HCT116 (cell line): ENCODE measurements at regions not wholly inside any gene's neighbourhood (a gene's known extent, or its start where the extent isn't known, plus 50 kb on each side); places are given as distances from the start of the nearest gene placed in this dataset.

Experiments
- ATAC-seq: fragments of 200-7000 bp; cut with Tn5 transposase; 2 replicates; pipeline ENCODE4 v1.9.1; 2020; ENCODE audit warnings: mild to moderate bottlenecking, moderate library complexity
- BruUV-seq: library from RNA; stranded (reverse); fragments of 400-500 nt; replicated peaks from 2 replicates; lab custom pipeline; 2021; lab: Mats Ljungman, UMichigan
- CTCF ChIA-PET: fragments of 300-600 bp; sonication (Branson Sonifier 250); formaldehyde crosslinking; loops from one replicate; lab custom pipeline; 2021; ENCODE audit warnings: antibody characterized with exemption; lab: Charles Lee
- POLR2A ChIA-PET: fragments of 300-600, 350-600 bp; sonication (Branson Sonifier 250); formaldehyde crosslinking; loops from one replicate; lab custom pipeline; 2021; ENCODE audit warnings: antibody characterized with exemption; lab: Charles Lee
- RAD21 ChIA-PET, 2 experiments: fragments of 300-600 bp; sonication (Branson Sonifier 250); formaldehyde crosslinking; loops; one replicate each; lab custom pipeline; 2023; ENCODE audit warnings: low total read pairs in 2 of 2; ENCODE audit not compliant: uncharacterized antibody in 2 of 2, unreplicated experiment in 2 of 2, low non-redundant PET in 1 of 2; lab: Charles Lee
- DNase-seq: peaks from one replicate; pipeline ENCODE4 v3.0.0-alpha.2; 2010; ENCODE audit warnings: low read depth, low spot score
- H2AFZ ChIP-seq: fragments of 200-600 bp; shearing (Covaris generic), sonication (generic); 2 replicates; pipeline ENCODE4 v1.6.1; 2017; ENCODE audit warnings: low read depth, mixed run types, mixed read lengths, antibody characterized with exemption, low read length; ENCODE audit not compliant: poor library complexity, severe bottlenecking
- H3K27ac ChIP-seq: 2 replicates; pipeline ENCODE4 v1.5.1; 2012; ENCODE audit warnings: low read depth, low read length
- H3K27me3 ChIP-seq: fragments of 200-600 bp; sonication (generic); 2 replicates; pipeline ENCODE4 v1.6.1; 2016; ENCODE audit warnings: mixed run types, low read length, mixed read lengths; ENCODE audit not compliant: insufficient read depth
- H3K36me3 ChIP-seq, 2 experiments: fragments of 200-500 bp in 1 of 2; fragments of 200-600 bp in 1 of 2; sonication (Bioruptor generic) in 1 of 2; sonication (generic) in 1 of 2; 2 replicates each; pipeline versions ENCODE4 v1.5.1 to v1.6.1; 2014 to 2016; ENCODE audit warnings: low read length in 2 of 2, inconsistent platforms in 1 of 2, mixed read lengths in 1 of 2, mixed run types in 1 of 2; ENCODE audit not compliant: insufficient read depth in 2 of 2, control insufficient read depth in 1 of 2
- H3K4me1 ChIP-seq, 2 experiments: fragments of 200-600 bp in 1 of 2; sonication (generic) in 1 of 2; 2 replicates each; pipeline versions ENCODE4 v1.5.1 to v1.6.1; 2012 to 2017; ENCODE audit warnings: low read length in 2 of 2, inconsistent platforms in 1 of 2, mild to moderate bottlenecking in 1 of 2, mixed read lengths in 1 of 2, mixed run types in 1 of 2, moderate library complexity in 1 of 2; ENCODE audit not compliant: insufficient read depth in 2 of 2, control insufficient read depth in 1 of 2
- H3K4me2 ChIP-seq: fragments of 200-600 bp; sonication (generic); 2 replicates; pipeline ENCODE4 v1.6.1; 2017; ENCODE audit warnings: mixed run types, low read length, mixed read lengths
- H3K4me3 ChIP-seq, 2 experiments: fragments of 200-600 bp in 1 of 2; sonication (generic) in 1 of 2; replicated peaks in 1 of 2; 2 replicates each; pipeline ENCODE4 v1.5.1; 2011 to 2016; ENCODE audit warnings: low read length in 2 of 2, control low read depth in 1 of 2, low read depth in 1 of 2, mild to moderate bottlenecking in 1 of 2, mixed read lengths in 1 of 2, mixed run types in 1 of 2
- H3K79me2 ChIP-seq: fragments of 200-600 bp; sonication (generic); 2 replicates; pipeline ENCODE4 v1.6.1; 2017; ENCODE audit warnings: mild to moderate bottlenecking, mixed run types, low read length, moderate library complexity, mixed read lengths; ENCODE audit not compliant: insufficient read depth
- H3K9ac ChIP-seq: fragments of 200-600 bp; sonication (generic); 2 replicates; pipeline ENCODE4 v1.6.1; 2016; ENCODE audit warnings: low read length, mixed read lengths
- H3K9me2 ChIP-seq: fragments of 200-600 bp; sonication (generic), shearing (Covaris generic); 2 replicates; pipeline ENCODE4 v1.6.1; 2017; ENCODE audit warnings: mixed run types, mild to moderate bottlenecking, moderate library complexity; ENCODE audit not compliant: insufficient read depth
- H3K9me3 ChIP-seq, 2 experiments: fragments of 200-500 bp in 1 of 2; fragments of 200-600 bp in 1 of 2; sonication (Bioruptor generic) in 1 of 2; sonication (generic) in 1 of 2; 2 replicates each; pipeline ENCODE4 v1.6.1; 2014 to 2017; ENCODE audit warnings: low read length in 2 of 2, mixed read lengths in 2 of 2, inconsistent platforms in 1 of 2, low read depth in 1 of 2, mild to moderate bottlenecking in 1 of 2, mixed run types in 1 of 2, moderate library complexity in 1 of 2; ENCODE audit not compliant: control insufficient read depth in 1 of 2, insufficient read depth in 1 of 2
- H4K20me1 ChIP-seq: fragments of 200-600 bp; sonication (generic), shearing (Covaris generic); 2 replicates; pipeline ENCODE4 v1.6.1; 2017; ENCODE audit warnings: mixed run types, mild to moderate bottlenecking, moderate library complexity; ENCODE audit not compliant: insufficient read depth
- CTCF ChIP-seq, 3 experiments: fragments of 200-600 bp in 1 of 3; sonication (generic) in 1 of 3; IDR thresholded peaks in 2 of 3; conservative IDR thresholded peaks in 1 of 3; 2 replicates each; pipeline ENCODE4 v1.5.1; 2012 to 2017; ENCODE audit warnings: low read depth in 2 of 3, low read length in 2 of 3, antibody characterized with exemption in 1 of 3, borderline replicate concordance in 1 of 3, control low read depth in 1 of 3, mild to moderate bottlenecking in 1 of 3, mixed read lengths in 1 of 3, mixed run types in 1 of 3, moderate library complexity in 1 of 3; ENCODE audit not compliant: insufficient read depth in 1 of 3
- MAX ChIP-seq: IDR thresholded peaks from 2 replicates; pipeline ENCODE4 v1.6.1; 2012
- POLR2AphosphoS5 ChIP-seq: IDR thresholded peaks from 2 replicates; pipeline ENCODE4 v1.6.1; 2011; ENCODE audit warnings: mild to moderate bottlenecking, low read depth, low read length, moderate library complexity
- SIN3A ChIP-seq: IDR thresholded peaks from 2 replicates; pipeline ENCODE4 v1.6.1; 2012; ENCODE audit warnings: low read depth
- SRF ChIP-seq: IDR thresholded peaks from 2 replicates; pipeline ENCODE4 v1.6.1; 2012; ENCODE audit warnings: low read depth
- YY1 ChIP-seq: IDR thresholded peaks from 2 replicates; pipeline ENCODE4 v1.6.1; 2011; ENCODE audit warnings: low read length, low read depth, moderate library complexity, mild to moderate bottlenecking; ENCODE audit not compliant: insufficient replicate concordance; ENCODE audit errors: extremely low read depth
- intact Hi-C: fragments of 100-400 bp; cut with micrococcal nuclease; formaldehyde crosslinking; loops from 2 replicates; pipeline ENCODE4 v1.10.0; 2022

GRCh38 chr10:131485732-131486131 lies 174.2 kb upstream of the TCERG1L start:
- CTCF ChIA-PET, result no interaction called here
- intact Hi-C loops, result no loop called here

GRCh38 chr10:131487822-131488221 lies 176.3 kb upstream of the TCERG1L start:
- CTCF ChIA-PET, result no interaction called here
- H3K36me3 ChIP-seq, result no peaks in the 10 kb centered on the region
- intact Hi-C loops, result no loop called here
- no peak for ATAC-seq
- no peaks in the 10 kb centered on the region for H3K9me2 ChIP-seq
- TF ChIP-seq CTCF (IDR thresholded peaks at IDR 0.05 in 2 of 3, conservative IDR thresholded peaks at IDR 0.05 in 1 of 3; ENCODE audit: borderline replicate concordance in 1 of 3, insufficient read depth in 1 of 3, low read depth in 2 of 3, low read length in 2 of 3), result peak in 1 of 3 experiments; percentile 8; a peak in 1 of 6 replicates
- TF ChIP-seq YY1, result no peak
- no peak for TF ChIP-seq POLR2AphosphoS5
- POLR2A ChIA-PET, result no interaction called here
- no peak overlapping the region for H3K9ac ChIP-seq
- RAD21 ChIA-PET, result no interaction called here
- DNase-seq, result no peak
- H3K27me3 ChIP-seq, result no peaks in the 10 kb centered on the region
- no peaks in the 10 kb centered on the region for H3K79me2 ChIP-seq
- H4K20me1 ChIP-seq, result no peaks in the 10 kb centered on the region
- no peak overlapping the region for H3K27ac ChIP-seq
- H3K4me2 ChIP-seq, result no peak overlapping the region
- BruUV-seq, result no TSS peak
- H3K4me1 ChIP-seq, result no peaks in the 10 kb centered on the region
- no peaks in the 10 kb centered on the region for H3K9me3 ChIP-seq
- H2AFZ ChIP-seq, result no peak overlapping the region
- no peak overlapping the region for H3K4me3 ChIP-seq

More at GRCh38 chr10:131485732-131486131, 174.2 kb upstream of the TCERG1L start:
- Histone ChIP-seq H3K9me3 (no peaks in the 10 kb centered on the region), H3K27me3 (no peaks in the 10 kb centered on the region), H3K4me2 (no peak overlapping the region), H3K9ac (no peak overlapping the region), H3K4me1 (no peaks in the 10 kb centered on the region), H3K4me3 (no peak overlapping the region), H2AFZ (no peak overlapping the region), H3K9me2 (no peaks in the 10 kb centered on the region), H3K36me3 (no peaks in the 10 kb centered on the region), H4K20me1 (no peaks in the 10 kb centered on the region), H3K27ac (no peak overlapping the region), H3K79me2 (no peaks in the 10 kb centered on the region)
- DNase-seq, result no peak
- TF ChIP-seq SRF (no peak), SIN3A (no peak), MAX (no peak)
- no peak for ATAC-seq
- BruUV-seq, result no TSS peak
- POLR2A ChIA-PET, result no interaction called here
- RAD21 ChIA-PET, result no interaction called here
